ENCODE measurements at regions not wholly inside any gene's neighbourhood (a gene's known extent, or its start where the extent isn't known, plus 50 kb on each side); places are given as distances from the start of the nearest gene placed in this dataset.

GRCh38 chr2:57402096-57402495 lies 644.5 kb upstream of the VRK2 start:
- WGBS (ENCODE audit: low lambda C conversion rate, missing lambda C conversion rate) = 72% methylated on average over 2 of the region's 2 CpGs
- H3K27me3 ChIP-seq = no peaks in the 10 kb centered on the region
- H3K4me3 ChIP-seq = no peak overlapping the region
- H3K4me1 ChIP-seq (ENCODE audit: insufficient read depth) = no peaks in the 10 kb centered on the region
- no peaks in the 10 kb centered on the region for H3K36me3 ChIP-seq (replicated peaks; ENCODE audit: insufficient read depth, low read depth)
- DNase-seq (ENCODE audit: low spot score) = no peak
- no peak overlapping the region for H2AFZ ChIP-seq
- no peaks in the 10 kb centered on the region for H3K9me2 ChIP-seq (replicated peaks; ENCODE audit: insufficient read depth)
- H3K27ac ChIP-seq = no peak overlapping the region
- H4K20me1 ChIP-seq (ENCODE audit: insufficient read depth, poor library complexity, severe bottlenecking) = no peaks in the 10 kb centered on the region
- H3K9me3 ChIP-seq (ENCODE audit: low read depth) = no peaks in the 10 kb centered on the region
- no peak overlapping the region for H3K4me2 ChIP-seq
- no peak for TF ChIP-seq EZH2 (IDR thresholded peaks at IDR 0.05; ENCODE audit: borderline replicate concordance)
- no peak for TF ChIP-seq EZH2phosphoT487 (IDR thresholded peaks at IDR 0.05; ENCODE audit: low read depth, severe bottlenecking, unreplicated experiment)
- no peak for TF ChIP-seq CTCF (IDR thresholded peaks at IDR 0.05; ENCODE audit: poor library complexity)
- H3K79me2 ChIP-seq = no peaks in the 10 kb centered on the region

GRCh38 chr2:57402755-57403154 lies 643.9 kb upstream of the VRK2 start:
- no peak overlapping the region for H3K4me3 ChIP-seq
- H3K27ac ChIP-seq = no peak overlapping the region
- no peaks in the 10 kb centered on the region for H3K9me3 ChIP-seq (ENCODE audit: low read depth)
- H3K4me2 ChIP-seq = no peak overlapping the region
- DNase-seq (ENCODE audit: low spot score) = no peak
- no peak overlapping the region for H2AFZ ChIP-seq
- no peaks in the 10 kb centered on the region for H3K4me1 ChIP-seq (ENCODE audit: insufficient read depth)
- no peaks in the 10 kb centered on the region for H3K9me2 ChIP-seq (replicated peaks; ENCODE audit: insufficient read depth)
- no peaks in the 10 kb centered on the region for H3K79me2 ChIP-seq
- 94% methylated on average over 1 of the region's 1 CpG for WGBS (ENCODE audit: low lambda C conversion rate, missing lambda C conversion rate)
- TF ChIP-seq CTCF (IDR thresholded peaks at IDR 0.05; ENCODE audit: poor library complexity) = no peak
- TF ChIP-seq EZH2 (IDR thresholded peaks at IDR 0.05; ENCODE audit: borderline replicate concordance) = no peak
- TF ChIP-seq EZH2phosphoT487 (IDR thresholded peaks at IDR 0.05; ENCODE audit: low read depth, severe bottlenecking, unreplicated experiment) = no peak
- no peaks in the 10 kb centered on the region for H4K20me1 ChIP-seq (ENCODE audit: insufficient read depth, poor library complexity, severe bottlenecking)
- no peaks in the 10 kb centered on the region for H3K27me3 ChIP-seq
- no peaks in the 10 kb centered on the region for H3K36me3 ChIP-seq (replicated peaks; ENCODE audit: insufficient read depth, low read depth)

- no peaks in the 10 kb centered on the region for H3K9me3 ChIP-seq (ENCODE audit: low read depth)
- 38% methylated on average over 1 of the region's 1 CpG for WGBS (ENCODE audit: low lambda C conversion rate, missing lambda C conversion rate)
- no peaks in the 10 kb centered on the region for H3K79me2 ChIP-seq
- H2AFZ ChIP-seq = no peak overlapping the region
- no peak for TF ChIP-seq CTCF (IDR thresholded peaks at IDR 0.05; ENCODE audit: poor library complexity)
- no peak for TF ChIP-seq EZH2 (IDR thresholded peaks at IDR 0.05; ENCODE audit: borderline replicate concordance)
- no peak for TF ChIP-seq EZH2phosphoT487 (IDR thresholded peaks at IDR 0.05; ENCODE audit: low read depth, severe bottlenecking, unreplicated experiment)
- no peaks in the 10 kb centered on the region for H3K36me3 ChIP-seq (replicated peaks; ENCODE audit: insufficient read depth, low read depth)
- H3K27me3 ChIP-seq = no peaks in the 10 kb centered on the region
- no peaks in the 10 kb centered on the region for H4K20me1 ChIP-seq (ENCODE audit: insufficient read depth, poor library complexity, severe bottlenecking)
- no peaks in the 10 kb centered on the region for H3K4me1 ChIP-seq (ENCODE audit: insufficient read depth)
- no peak overlapping the region for H3K27ac ChIP-seq
- no peak for DNase-seq (ENCODE audit: low spot score)
- no peak overlapping the region for H3K4me2 ChIP-seq
- no peak overlapping the region for H3K4me3 ChIP-seq
- H3K9me2 ChIP-seq (replicated peaks; ENCODE audit: insufficient read depth) = no peaks in the 10 kb centered on the region
These were observed 638.8 kb upstream of the VRK2 start for GRCh38 chr2:57407772-57408201.

- no peaks in the 10 kb centered on the region for H4K20me1 ChIP-seq (ENCODE audit: insufficient read depth, poor library complexity, severe bottlenecking)
- no peak overlapping the region for H3K4me3 ChIP-seq
- no peaks in the 10 kb centered on the region for H3K9me2 ChIP-seq (replicated peaks; ENCODE audit: insufficient read depth)
- H3K4me1 ChIP-seq (ENCODE audit: insufficient read depth) = no peaks in the 10 kb centered on the region
- 95% methylated on average over 1 of the region's 1 CpG for WGBS (ENCODE audit: low lambda C conversion rate, missing lambda C conversion rate)
- H2AFZ ChIP-seq = no peak overlapping the region
- H3K4me2 ChIP-seq = no peak overlapping the region
- no peaks in the 10 kb centered on the region for H3K36me3 ChIP-seq (replicated peaks; ENCODE audit: insufficient read depth, low read depth)
- H3K9me3 ChIP-seq (ENCODE audit: low read depth) = no peaks in the 10 kb centered on the region
- no peak overlapping the region for H3K27ac ChIP-seq
- H3K79me2 ChIP-seq = no peaks in the 10 kb centered on the region
- DNase-seq (ENCODE audit: low spot score) = no peak
- no peaks in the 10 kb centered on the region for H3K27me3 ChIP-seq
- no peak for TF ChIP-seq EZH2phosphoT487 (IDR thresholded peaks at IDR 0.05; ENCODE audit: low read depth, severe bottlenecking, unreplicated experiment)
- no peak for TF ChIP-seq CTCF (IDR thresholded peaks at IDR 0.05; ENCODE audit: poor library complexity)
- no peak for TF ChIP-seq EZH2 (IDR thresholded peaks at IDR 0.05; ENCODE audit: borderline replicate concordance)
These were observed 638.0 kb upstream of the VRK2 start for GRCh38 chr2:57408587-57408986.

Data from hepatocyte (in vitro differentiated cells).